GM23248 (cell line): ENCODE measurements at regions not wholly inside any gene's neighbourhood (a gene's known extent, or its start where the extent isn't known, plus 50 kb on each side); places are given as distances from the start of the nearest gene placed in this dataset.

Experiments used
- DNase-seq: peaks from one replicate; pipeline ENCODE4 v3.0.0-alpha.2; 2015
- H2AFZ ChIP-seq: fragments of 200-600 bp; sonication (generic); 2 replicates; pipeline ENCODE4 v1.6.1; 2016; ENCODE audit warnings: antibody characterized with exemption
- H3F3A ChIP-seq: fragments of 200-600 bp; sonication (generic); 2 replicates; pipeline ENCODE4 v1.6.1; 2016; ENCODE audit warnings: mild to moderate bottlenecking, antibody characterized with exemption, mixed run types; ENCODE audit not compliant: insufficient read depth
- H3K27ac ChIP-seq: fragments of 200-600 bp; sonication (generic); 2 replicates; pipeline ENCODE4 v1.5.1; 2016; ENCODE audit warnings: mild to moderate bottlenecking
- H3K27me3 ChIP-seq: fragments of 200-600 bp; sonication (generic); replicated peaks from 2 replicates; pipeline ENCODE4 v1.6.1; 2016; ENCODE audit warnings: mild to moderate bottlenecking; ENCODE audit not compliant: insufficient read depth
- H3K36me3 ChIP-seq: fragments of 200-600 bp; sonication (generic); 2 replicates; pipeline ENCODE4 v1.6.1; 2016; ENCODE audit warnings: low read depth, mild to moderate bottlenecking
- H3K4me1 ChIP-seq: fragments of 200-600 bp; sonication (generic); 2 replicates; pipeline ENCODE4 v1.6.1; 2016; ENCODE audit warnings: mild to moderate bottlenecking; ENCODE audit not compliant: insufficient read depth
- H3K4me2 ChIP-seq: fragments of 200-600 bp; sonication (generic); one replicate; pipeline ENCODE4 v1.6.1; 2016; ENCODE audit warnings: mild to moderate bottlenecking; ENCODE audit not compliant: unreplicated experiment
- H3K4me3 ChIP-seq: fragments of 200-600 bp; sonication (generic); 2 replicates; pipeline ENCODE4 v1.5.1; 2016; ENCODE audit warnings: mild to moderate bottlenecking
- H3K79me2 ChIP-seq: fragments of 200-600 bp; sonication (generic); 2 replicates; pipeline ENCODE4 v1.6.1; 2016; ENCODE audit warnings: mild to moderate bottlenecking; ENCODE audit not compliant: insufficient read depth
- H3K9ac ChIP-seq: fragments of 200-600 bp; sonication (generic); 2 replicates; pipeline ENCODE4 v1.6.1; 2016; ENCODE audit warnings: mild to moderate bottlenecking
- H3K9me2 ChIP-seq: fragments of 200-600 bp; sonication (generic); 2 replicates; pipeline ENCODE4 v1.6.1; 2016; ENCODE audit warnings: mixed run types, mild to moderate bottlenecking, moderate library complexity; ENCODE audit not compliant: insufficient read depth
- H3K9me3 ChIP-seq: fragments of 200-600 bp; sonication (generic); one replicate; pipeline ENCODE4 v1.6.1; 2017; ENCODE audit warnings: low read depth
- H4K20me1 ChIP-seq: fragments of 200-600 bp; sonication (generic); 2 replicates; pipeline ENCODE4 v1.6.0; 2016; ENCODE audit not compliant: insufficient read depth
- EZH2 ChIP-seq: fragments of 200-600 bp; sonication (generic); IDR thresholded peaks from 2 replicates; pipeline ENCODE4 v1.6.1; 2018; ENCODE audit warnings: antibody characterized with exemption, mild to moderate bottlenecking; ENCODE audit not compliant: insufficient read depth, poor library complexity, severe bottlenecking
- EZH2phosphoT487 ChIP-seq: fragments of 200-600 bp; sonication (generic); IDR thresholded peaks from 2 replicates; pipeline ENCODE4 v1.6.1; 2018; ENCODE audit warnings: antibody characterized with exemption, moderate library complexity, mild to moderate bottlenecking, low read depth; ENCODE audit not compliant: insufficient read depth
- WGBS, 2 experiments: methylation state at CpG; one replicate each; pipeline ENCODE4 v1.1.6; 2015 to 2017; ENCODE audit warnings: low lambda C conversion rate in 2 of 2, low coverage in 1 of 2; ENCODE audit errors: missing lambda C conversion rate in 2 of 2; 5-methylcytosine and 5-hydroxymethylcytosine counted together
- in situ Hi-C: fragments of 300-500 bp; cut with MboI; formaldehyde crosslinking; loops from 2 replicates; pipeline ENCODE4 v1.15.0; 2020

DNA sequence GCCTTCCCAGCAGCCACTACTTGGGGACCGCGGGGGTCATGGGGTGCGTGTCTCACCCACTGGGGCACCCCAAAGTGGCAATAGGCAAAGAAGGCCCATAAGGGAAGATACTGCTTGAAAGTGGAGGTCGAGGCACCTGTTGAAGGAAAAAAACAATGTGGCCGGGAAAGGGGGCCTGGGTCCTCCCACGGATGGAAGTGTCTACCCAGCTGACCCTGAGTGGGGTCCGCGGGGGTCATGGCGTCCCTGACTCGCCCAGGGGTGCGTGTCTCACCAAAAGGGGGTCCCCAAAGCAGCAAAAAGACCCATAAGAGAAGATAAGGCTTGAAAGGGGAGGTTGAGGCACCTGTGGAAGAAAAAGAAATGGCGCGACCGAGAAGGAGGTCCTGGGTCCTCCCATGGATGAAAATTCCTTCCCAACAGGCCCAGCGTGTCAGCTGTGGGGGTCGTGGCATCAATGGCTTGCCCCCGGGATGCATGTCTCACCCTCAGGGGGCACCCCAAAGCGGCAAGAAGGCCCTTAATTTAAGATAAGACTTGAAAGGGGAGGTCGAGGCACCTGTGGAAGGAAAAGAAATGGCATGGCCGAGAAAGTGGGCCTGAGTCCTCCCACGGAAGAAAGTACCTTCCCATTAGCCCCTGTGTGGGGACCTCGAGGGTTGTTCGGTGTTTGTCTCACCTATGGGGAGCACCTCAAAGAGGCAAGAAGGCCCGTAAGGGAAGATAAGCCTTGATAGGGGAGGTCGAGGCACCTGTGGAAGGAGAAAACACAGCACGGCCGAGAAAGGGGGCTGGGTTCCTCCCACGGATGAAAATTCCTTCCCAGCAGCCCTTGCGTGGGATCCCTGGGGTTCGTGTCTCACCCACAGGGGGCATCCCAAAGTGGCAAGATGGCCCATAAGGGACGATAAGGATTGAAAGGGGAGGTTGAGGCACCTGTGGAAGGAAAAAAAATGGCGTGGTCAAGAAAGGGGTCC is 266.0 kb downstream of the ALG10 start:
- TF ChIP-seq EZH2phosphoT487 (no peak), EZH2 (no peak)
- Histone ChIP-seq H3K27me3 (no peaks in the 10 kb centered on the region), H3K9me3 (no peaks in the 10 kb centered on the region), H3K4me1 (no peaks in the 10 kb centered on the region), H3K27ac (no peak overlapping the region), H3K9ac (no peak overlapping the region), H3K4me2 (no peak overlapping the region), H3K36me3 (no peaks in the 10 kb centered on the region), H3F3A (no peaks in the 10 kb centered on the region), H2AFZ (no peak overlapping the region), H3K79me2 (no peaks in the 10 kb centered on the region), H3K4me3 (no peak overlapping the region), H3K9me2 (no peaks in the 10 kb centered on the region), H4K20me1 (no peaks in the 10 kb centered on the region)
- no peak for DNase-seq
- 47 to 48% methylated on average over 32 of the region's 32 CpGs for WGBS, 2 experiments
- in situ Hi-C loops, result no loop called here

DNA sequence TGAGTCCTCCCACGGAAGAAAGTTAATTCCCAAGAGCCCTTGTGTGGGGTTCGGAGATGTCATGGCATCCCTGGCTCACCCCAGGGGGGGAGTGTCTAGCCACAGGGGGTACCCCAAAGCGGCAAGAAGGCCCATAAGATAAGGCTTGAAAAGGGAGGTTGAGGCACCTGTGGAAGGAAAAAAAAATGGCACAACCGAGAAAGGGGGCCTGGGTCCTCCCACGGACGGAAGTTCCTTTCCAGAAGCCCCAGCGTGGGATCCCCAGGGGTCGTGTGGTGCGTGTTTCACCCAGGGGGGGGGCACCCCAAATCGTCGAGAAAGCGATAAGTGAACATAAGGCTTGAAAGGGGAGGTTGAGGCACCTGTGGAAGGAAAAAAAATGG is 266.7 kb downstream of the ALG10 start:
- H3K4me2 ChIP-seq, result no peak overlapping the region
- H4K20me1 ChIP-seq, result no peaks in the 10 kb centered on the region
- H3K4me3 ChIP-seq, result no peak overlapping the region
- H3K36me3 ChIP-seq, result no peaks in the 10 kb centered on the region
- H2AFZ ChIP-seq, result no peak overlapping the region
- in situ Hi-C loops, result no loop called here
- H3K4me1 ChIP-seq, result no peaks in the 10 kb centered on the region
- H3K9me3 ChIP-seq, result no peaks in the 10 kb centered on the region
- no peaks in the 10 kb centered on the region for H3F3A ChIP-seq
- H3K9ac ChIP-seq, result no peak overlapping the region
- H3K27me3 ChIP-seq, result no peaks in the 10 kb centered on the region
- no peak for DNase-seq
- WGBS, 2 experiments, result 43 to 68% methylated on average over 5 to 12 of the region's 12 CpGs
- H3K27ac ChIP-seq, result no peak overlapping the region
- H3K9me2 ChIP-seq, result no peaks in the 10 kb centered on the region
- H3K79me2 ChIP-seq, result no peaks in the 10 kb centered on the region
- no peak for TF ChIP-seq EZH2
- TF ChIP-seq EZH2phosphoT487, result no peak

DNA sequence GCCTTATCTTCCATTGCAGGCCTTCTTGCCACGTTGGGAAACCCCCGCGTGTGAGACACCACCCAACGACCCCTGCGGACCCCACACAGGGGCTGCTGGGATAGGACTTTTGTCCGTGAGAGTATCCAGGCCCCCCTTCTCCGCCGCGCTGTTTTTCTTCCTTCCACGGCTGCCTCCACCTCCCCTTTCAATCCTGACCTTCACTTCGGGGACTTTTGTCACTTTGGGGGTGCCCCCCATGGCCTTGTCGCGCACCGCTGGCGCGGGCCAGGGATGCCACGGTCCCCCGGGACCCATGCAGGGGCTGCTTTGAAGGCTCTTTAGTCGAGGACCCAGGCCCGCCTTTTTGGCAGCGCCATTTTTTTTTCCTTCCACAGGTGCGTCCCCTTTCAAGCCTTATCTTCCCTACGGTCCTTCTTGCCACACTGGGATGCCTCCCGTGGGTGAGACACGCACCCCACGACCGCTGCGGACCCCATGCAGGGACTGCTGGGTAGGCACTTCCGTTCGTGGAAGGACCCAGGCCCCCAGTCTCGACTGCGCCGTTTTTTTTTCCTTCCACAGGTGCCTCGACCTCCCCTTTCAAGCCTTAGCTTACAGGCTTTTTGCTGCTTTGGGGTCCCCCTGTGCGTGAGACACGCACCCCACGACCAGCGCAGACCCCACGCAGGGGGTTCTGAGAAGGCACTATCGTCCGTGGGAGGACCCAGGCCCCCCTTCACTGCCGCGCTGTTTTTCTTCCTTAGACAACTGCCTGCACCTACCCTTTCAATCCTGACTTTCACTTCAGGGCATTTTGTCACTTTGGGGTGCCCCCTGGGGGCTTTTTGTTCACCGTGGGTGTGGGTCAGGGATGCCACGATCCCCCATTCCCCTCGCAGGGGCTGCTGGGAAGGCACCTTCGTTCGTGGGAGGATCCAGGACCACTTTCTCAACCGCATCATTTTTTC is 267.4 kb downstream of the ALG10 start:
- Histone ChIP-seq H4K20me1 (no peaks in the 10 kb centered on the region), H3K9me2 (no peaks in the 10 kb centered on the region), H3K4me1 (no peaks in the 10 kb centered on the region), H3K4me2 (no peak overlapping the region), H3F3A (no peaks in the 10 kb centered on the region), H3K9ac (no peak overlapping the region), H2AFZ (no peak overlapping the region), H3K27ac (no peak overlapping the region), H3K79me2 (no peaks in the 10 kb centered on the region), H3K27me3 (no peaks in the 10 kb centered on the region), H3K9me3 (no peaks in the 10 kb centered on the region), H3K4me3 (no peak overlapping the region), H3K36me3 (no peaks in the 10 kb centered on the region)
- 44 to 48% methylated on average over 49 of the region's 49 CpGs for WGBS, 2 experiments
- TF ChIP-seq EZH2phosphoT487 (no peak), EZH2 (no peak)
- no peak for DNase-seq
- in situ Hi-C loops, result no loop called here

DNA sequence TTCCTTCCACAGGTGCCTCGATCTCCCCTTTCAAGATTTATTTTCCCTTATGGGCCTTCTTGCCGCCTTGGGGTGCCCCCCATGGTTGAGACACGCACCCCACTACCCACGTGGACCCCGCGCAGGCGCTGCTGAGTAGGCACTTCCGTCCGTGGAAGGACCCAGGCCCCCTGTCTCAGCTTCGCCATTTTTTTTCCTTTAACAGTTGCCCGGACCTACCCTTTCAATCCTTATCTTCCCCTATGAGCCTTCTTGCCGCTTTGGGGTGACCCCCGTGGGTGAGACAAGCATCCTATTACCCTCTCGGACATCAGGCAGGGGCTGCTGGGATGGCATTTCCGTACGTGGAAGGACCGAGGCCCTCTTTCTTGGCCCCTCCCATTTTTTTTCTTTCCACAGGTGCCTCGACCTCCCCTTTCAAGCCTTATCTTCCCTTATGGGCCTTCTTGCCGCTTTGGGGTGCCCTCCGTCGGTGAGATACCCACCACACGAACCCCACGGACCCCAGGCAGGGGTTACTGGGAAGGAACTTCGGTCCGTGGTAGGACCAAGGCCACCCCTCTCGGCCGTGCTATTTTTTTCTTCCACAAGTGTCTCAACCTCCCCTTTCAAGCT is 268.2 kb downstream of the ALG10 start:
- WGBS, 2 experiments, result 40 to 41% methylated on average over 27 of the region's 27 CpGs
- TF ChIP-seq EZH2 (no peak), EZH2phosphoT487 (no peak)
- no peak overlapping the region for H3K9ac ChIP-seq
- no peaks in the 10 kb centered on the region for H3K9me3 ChIP-seq
- no peak overlapping the region for H2AFZ ChIP-seq
- in situ Hi-C loops, result no loop called here
- H3K9me2 ChIP-seq, result no peaks in the 10 kb centered on the region
- H3K79me2 ChIP-seq, result no peaks in the 10 kb centered on the region
- H3K27ac ChIP-seq, result no peak overlapping the region
- H3K4me2 ChIP-seq, result no peak overlapping the region
- no peak for DNase-seq
- no peaks in the 10 kb centered on the region for H3K36me3 ChIP-seq
- no peaks in the 10 kb centered on the region for H4K20me1 ChIP-seq
- no peak overlapping the region for H3K4me3 ChIP-seq
- no peaks in the 10 kb centered on the region for H3K27me3 ChIP-seq
- no peaks in the 10 kb centered on the region for H3F3A ChIP-seq
- no peaks in the 10 kb centered on the region for H3K4me1 ChIP-seq
